ENCODE measurements at regions not wholly inside any gene's neighbourhood (a gene's known extent, or its start where the extent isn't known, plus 50 kb on each side); places are given as distances from the start of the nearest gene placed in this dataset.
"Not testable (repeated sequence)": the region's sequence is repeated elsewhere in the genome, so short reads cannot be mapped to it uniquely, and the experiment has no call there.

- intact Hi-C loops (cut with DNase I; ENCODE audit: low total_unique reads) = no loop called here
- Histone ChIP-seq H3K4me1 (no peaks in the 10 kb centered on the region), H3K36me3 (no peaks in the 10 kb centered on the region), H3K9me3 (peaks cover 0 to 9% (median under 1%) of the 10 kb centered on the region in 8 donors), H3K27me3 (replicated peaks in 1 of 7) (no peaks in the 10 kb centered on the region), H3K4me3 (no peak overlapping the region), H3K27ac (no peak overlapping the region)
- no peak for TF ChIP-seq CTCF (IDR thresholded peaks at IDR 0.05 in 8 of 11, conservative IDR thresholded peaks at IDR 0.05 in 3 of 11)
- no peak for TF ChIP-seq POLR2AphosphoS5 (IDR thresholded peaks at IDR 0.05)
- TF ChIP-seq POLR2A (IDR thresholded peaks at IDR 0.05) = no peak
- no peak for DNase-seq
- 82 to 92% (median 89%) methylated on average over 2 of the region's 2 CpGs for WGBS, 5 donors
Measured at GRCh38 chr5:25301836-25302235, 657.1 kb upstream of the CDH10 start.

GRCh38 chr5:25295067-25295466, 650.3 kb upstream of the CDH10 start:
- intact Hi-C loops (cut with DNase I; ENCODE audit: low total_unique reads) = no loop called here
- Histone ChIP-seq H3K4me1 (no peaks in the 10 kb centered on the region), H3K27me3 (replicated peaks in 1 of 7) (no peaks in the 10 kb centered on the region), H3K27ac (no peak overlapping the region), H3K4me3 (no peak overlapping the region), H3K9me3 (peaks cover 0 to 30% (median 13%) of the 10 kb centered on the region in 8 donors), H3K36me3 (no peaks in the 10 kb centered on the region)
- no peak for DNase-seq
- no peak for TF ChIP-seq CTCF (IDR thresholded peaks at IDR 0.05 in 8 of 11, conservative IDR thresholded peaks at IDR 0.05 in 3 of 11)
- TF ChIP-seq POLR2AphosphoS5 (IDR thresholded peaks at IDR 0.05) = no peak
- 76 to 86% (median 84%) methylated on average over 3 of the region's 3 CpGs for WGBS, 5 donors

DNA sequence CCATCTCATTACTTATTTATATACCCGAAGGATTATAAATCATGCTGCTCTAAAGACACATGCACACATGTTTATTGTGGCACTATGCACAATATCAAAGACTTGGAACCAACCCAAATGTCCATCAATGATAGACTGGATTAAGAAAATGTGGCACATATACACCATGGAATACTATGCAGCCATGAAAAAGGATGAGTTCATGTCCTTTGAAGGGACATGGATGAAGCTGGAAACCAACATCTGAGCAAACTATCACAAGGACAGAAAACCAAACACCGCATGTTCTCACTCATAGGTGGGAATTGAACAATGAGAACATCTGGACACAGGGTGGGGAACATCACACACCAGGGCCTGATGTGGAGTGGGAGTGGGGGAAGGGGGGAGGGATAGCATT, 645.0 kb upstream of the CDH10 start:
- 92 to 96% (median 94%) methylated on average over 2 of the region's 2 CpGs for WGBS, 5 donors
- H3K4me1 ChIP-seq; intact Hi-C loops (cut with DNase I; ENCODE audit: low total_unique reads); H3K27ac ChIP-seq; H3K36me3 ChIP-seq; H3K4me3 ChIP-seq; DNase-seq; H3K27me3 ChIP-seq (replicated peaks in 1 of 7): not testable (repeated sequence)
- peaks cover 0 to 27% (median 15%) of the 10 kb centered on the region in 8 donors for H3K9me3 ChIP-seq

DNA sequence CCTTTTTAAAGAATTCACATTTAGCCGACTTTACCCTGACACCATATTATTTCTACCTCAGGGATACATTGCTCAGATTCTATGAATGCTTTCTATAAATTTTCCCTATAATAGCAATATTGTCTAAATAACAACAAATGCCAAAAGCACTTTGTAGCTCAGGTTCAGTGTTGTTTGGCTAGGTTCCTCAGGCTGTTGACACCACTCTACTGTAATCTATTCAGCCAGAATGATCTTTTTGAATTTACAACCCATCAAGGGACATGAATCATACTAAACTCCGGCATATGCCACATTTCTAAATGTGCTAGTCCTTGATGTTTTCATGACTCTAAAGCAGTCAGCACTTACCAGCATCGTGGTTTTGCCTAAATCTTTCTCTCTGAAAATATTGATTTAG, 641.5 kb upstream of the CDH10 start:
- no peak for DNase-seq
- WGBS, 5 donors = 57 to 77% (median 62%) methylated on average over 3 of the region's 3 CpGs
- Histone ChIP-seq H3K27me3 (replicated peaks in 1 of 7) (no peaks in the 10 kb centered on the region), H3K4me1 (no peaks in the 10 kb centered on the region), H3K4me3 (no peak overlapping the region), H3K9me3 (peaks cover 0 to 17% (median 11%) of the 10 kb centered on the region in 8 donors), H3K27ac (no peak overlapping the region), H3K36me3 (no peaks in the 10 kb centered on the region)
- TF ChIP-seq POLR2AphosphoS5 (IDR thresholded peaks at IDR 0.05) = no peak
- no peak for TF ChIP-seq CTCF (IDR thresholded peaks at IDR 0.05 in 8 of 11, conservative IDR thresholded peaks at IDR 0.05 in 3 of 11)
- TF ChIP-seq POLR2A (IDR thresholded peaks at IDR 0.05) = no peak
- intact Hi-C loops (cut with DNase I; ENCODE audit: low total_unique reads) = no loop called here

DNA sequence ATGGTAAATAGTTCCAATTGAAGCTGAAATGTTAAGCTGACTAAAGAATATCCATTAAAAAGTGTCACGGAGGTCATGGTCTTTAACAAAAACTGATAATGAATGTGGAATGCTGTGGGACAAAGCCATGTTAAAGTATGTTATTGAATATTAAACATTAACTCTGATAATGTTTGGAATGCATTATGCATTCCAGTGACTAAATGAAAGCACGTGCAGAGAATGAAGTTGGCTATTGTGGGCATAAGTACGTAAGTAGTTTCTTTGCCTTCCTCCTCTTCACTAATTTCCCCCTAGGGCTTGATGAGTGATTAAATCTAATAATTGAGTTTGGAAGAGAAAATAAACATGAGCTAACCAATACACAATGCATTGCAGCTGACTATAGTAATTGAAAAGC, 640.4 kb upstream of the CDH10 start:
- no peak for DNase-seq
- WGBS, 5 donors = 56 to 67% (median 65%) methylated on average over 3 of the region's 3 CpGs
- intact Hi-C loops (cut with DNase I; ENCODE audit: low total_unique reads) = no loop called here
- no peaks in the 10 kb centered on the region for H3K36me3 ChIP-seq
- TF ChIP-seq CTCF (IDR thresholded peaks at IDR 0.05 in 8 of 11, conservative IDR thresholded peaks at IDR 0.05 in 3 of 11) (no peak), POLR2AphosphoS5 (IDR thresholded peaks at IDR 0.05) (no peak), POLR2A (IDR thresholded peaks at IDR 0.05) (no peak)
- no peak overlapping the region for H3K4me3 ChIP-seq
- peaks cover 0 to 14% (median 5%) of the 10 kb centered on the region in 8 donors for H3K9me3 ChIP-seq
- H3K4me1 ChIP-seq = no peaks in the 10 kb centered on the region
- no peak overlapping the region for H3K27ac ChIP-seq
- no peaks in the 10 kb centered on the region for H3K27me3 ChIP-seq (replicated peaks in 1 of 7)

GRCh38 chr5:25263507-25263906, 618.7 kb upstream of the CDH10 start:
- WGBS, 5 donors = 87 to 94% (median 92%) methylated on average over 14 of the region's 14 CpGs
- H3K27ac ChIP-seq; intact Hi-C loops (cut with DNase I; ENCODE audit: low total_unique reads); DNase-seq; H3K36me3 ChIP-seq; H3K4me3 ChIP-seq; H3K4me1 ChIP-seq; H3K27me3 ChIP-seq (replicated peaks in 1 of 7): not testable (repeated sequence)
- H3K9me3 ChIP-seq = peaks cover 0 to 41% (median 25%) of the 10 kb centered on the region in 8 donors
